ENCODE measurements at regions not wholly inside any gene's neighbourhood (a gene's known extent, or its start where the extent isn't known, plus 50 kb on each side); places are given as distances from the start of the nearest gene placed in this dataset.

DNA sequence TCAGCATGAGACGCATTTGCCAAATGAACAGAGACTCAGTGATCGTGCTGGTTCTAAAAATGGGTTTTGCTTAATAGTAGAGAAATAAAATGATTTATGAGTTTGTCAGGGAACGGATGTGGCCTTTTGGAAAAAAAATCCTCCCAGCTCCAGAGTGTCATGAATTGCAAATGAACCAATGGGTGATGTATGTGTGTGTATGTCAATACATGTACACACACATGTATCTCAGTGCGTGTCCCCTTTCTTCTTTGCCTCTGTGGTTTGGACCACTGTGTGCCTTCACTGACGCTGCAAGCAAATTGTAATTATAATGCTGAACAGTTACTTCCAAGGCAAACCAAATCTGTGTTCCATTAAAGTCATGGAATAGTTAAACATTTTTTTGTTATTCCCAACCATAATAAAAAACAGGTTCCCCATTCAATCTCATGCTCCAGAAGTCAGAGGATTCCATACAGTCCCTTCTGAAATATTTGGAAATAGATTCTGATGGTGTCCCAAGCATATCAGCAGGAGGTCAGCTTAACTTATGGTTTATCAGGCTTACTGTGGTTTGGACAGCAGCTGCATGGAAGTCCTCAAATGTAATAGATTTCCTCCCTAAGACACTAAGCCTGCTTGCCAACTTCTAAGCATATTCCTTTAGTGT lies 630.5 kb downstream of the ACTL7B start:
- TF ChIP-seq CTCF (IDR thresholded peaks at IDR 0.05; ENCODE audit: borderline replicate concordance, insufficient read depth, low read depth, low read length) = no peak

DNA sequence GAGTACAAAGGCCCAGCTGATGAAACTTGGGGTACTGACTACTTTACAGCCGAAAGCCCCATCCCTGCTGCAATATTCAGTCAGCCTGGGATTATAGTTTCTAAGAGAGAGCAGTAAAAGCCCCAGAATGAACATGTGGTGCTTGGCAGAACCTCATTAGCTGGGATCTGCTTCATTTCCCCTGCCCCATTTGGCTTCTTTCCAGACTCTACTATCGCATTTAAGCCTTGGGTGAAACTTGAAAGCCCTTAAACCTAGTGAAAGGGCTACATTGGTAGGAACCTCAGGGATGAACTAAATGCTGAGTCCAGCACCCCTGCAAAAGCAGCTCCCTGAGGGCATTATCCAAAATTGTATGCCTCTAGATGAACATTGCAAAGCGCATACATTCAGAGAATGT lies 631.1 kb downstream of the ACTL7B start:
- no peak for TF ChIP-seq CTCF (IDR thresholded peaks at IDR 0.05; ENCODE audit: borderline replicate concordance, insufficient read depth, low read depth, low read length)
- no peak overlapping the region for H3K4me3 ChIP-seq (ENCODE audit: low read depth, low read length)

More for the DNA sequence above, 630.5 kb downstream of the ACTL7B start:
- H3K4me3 ChIP-seq (ENCODE audit: low read depth, low read length) = no peak overlapping the region

DNA sequence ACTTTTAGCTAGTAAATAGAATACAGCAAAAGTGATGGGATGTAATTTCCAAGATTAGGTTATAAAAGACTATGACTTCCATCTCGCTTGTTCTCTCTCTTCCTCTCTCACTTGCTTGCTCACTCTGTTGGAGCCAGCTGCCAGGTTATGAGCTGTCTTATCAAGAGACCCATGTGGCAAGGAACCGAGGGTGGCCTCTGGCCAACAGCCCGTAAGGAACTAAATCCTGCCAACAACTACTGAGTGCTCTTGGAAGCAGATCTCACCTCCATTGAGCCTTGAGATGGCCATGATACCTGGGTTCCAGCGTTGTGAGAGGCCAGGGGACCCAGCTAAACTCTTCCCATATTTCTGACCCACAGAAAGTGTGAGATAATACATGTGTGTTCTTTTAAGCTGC lies 636.1 kb downstream of the ACTL7B start:
- H3K4me3 ChIP-seq (ENCODE audit: low read depth, low read length) = no peak overlapping the region
- TF ChIP-seq CTCF (IDR thresholded peaks at IDR 0.05; ENCODE audit: borderline replicate concordance, insufficient read depth, low read depth, low read length) = no peak

DNA sequence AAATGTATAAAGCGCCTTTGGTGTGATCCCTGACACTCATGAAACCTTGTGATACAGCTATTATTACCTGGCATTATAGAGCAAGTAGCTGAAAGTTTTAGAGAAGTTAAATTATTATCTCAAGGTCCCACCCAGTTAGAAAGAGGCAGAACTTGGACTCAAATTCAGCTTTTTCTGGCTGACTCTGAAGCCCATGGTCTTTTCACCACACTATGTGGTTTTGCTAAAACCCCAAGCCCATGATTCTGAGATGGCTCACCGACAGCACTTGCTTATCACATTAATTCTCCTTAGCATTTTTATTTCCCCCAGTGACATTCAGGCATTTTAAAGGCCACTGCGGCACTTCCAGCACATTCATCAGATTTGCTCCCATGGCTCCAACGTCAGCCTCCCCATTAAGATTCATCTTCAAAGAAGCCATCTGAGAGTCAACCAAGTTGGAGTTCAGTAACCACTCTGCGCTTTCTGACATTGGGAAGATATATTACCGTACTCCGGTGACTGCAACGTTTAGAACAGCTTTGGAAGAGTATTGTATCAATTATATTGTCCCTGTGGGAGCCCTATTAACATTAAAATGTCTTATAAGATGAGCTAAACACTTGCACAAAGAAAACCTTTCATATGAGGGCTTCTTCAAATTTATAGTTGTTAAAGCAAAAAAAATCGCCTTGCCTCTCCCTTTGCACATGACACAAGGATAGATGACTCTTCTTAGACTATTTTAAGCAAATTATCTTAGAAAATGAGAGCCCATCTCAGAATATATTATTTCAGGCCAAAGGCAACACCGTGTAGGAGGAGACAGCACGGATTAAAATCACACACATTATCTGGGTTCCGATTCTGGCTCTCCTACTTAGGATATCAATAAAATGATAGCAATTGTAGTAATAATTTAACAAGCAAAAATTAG lies 638.1 kb downstream of the ACTL7B start:
- no peak overlapping the region for H3K4me3 ChIP-seq (ENCODE audit: low read depth, low read length)
- TF ChIP-seq CTCF (IDR thresholded peaks at IDR 0.05; ENCODE audit: borderline replicate concordance, insufficient read depth, low read depth, low read length) = no peak

DNA sequence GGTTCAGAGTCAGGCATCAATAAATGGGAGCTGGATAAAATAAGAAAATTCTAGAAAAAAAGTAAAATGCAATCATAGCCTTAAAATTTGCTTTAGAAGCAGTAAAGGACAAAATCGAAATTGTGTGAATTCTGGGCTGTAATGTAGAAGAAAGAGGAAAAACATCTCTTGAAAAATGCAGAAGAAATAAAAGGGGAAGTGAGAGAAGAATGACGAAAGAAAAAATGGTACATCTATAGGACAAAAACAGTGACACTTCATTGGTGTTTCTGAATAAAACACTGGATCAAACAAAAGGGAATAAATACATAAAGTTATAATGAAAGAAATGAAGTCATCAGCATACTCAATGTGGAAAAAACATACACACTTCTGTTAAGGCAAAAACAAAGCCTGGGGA lies 642.3 kb downstream of the ACTL7B start:
- no peak for TF ChIP-seq CTCF (IDR thresholded peaks at IDR 0.05; ENCODE audit: borderline replicate concordance, insufficient read depth, low read depth, low read length)
- no peak overlapping the region for H3K4me3 ChIP-seq (ENCODE audit: low read depth, low read length)

DNA sequence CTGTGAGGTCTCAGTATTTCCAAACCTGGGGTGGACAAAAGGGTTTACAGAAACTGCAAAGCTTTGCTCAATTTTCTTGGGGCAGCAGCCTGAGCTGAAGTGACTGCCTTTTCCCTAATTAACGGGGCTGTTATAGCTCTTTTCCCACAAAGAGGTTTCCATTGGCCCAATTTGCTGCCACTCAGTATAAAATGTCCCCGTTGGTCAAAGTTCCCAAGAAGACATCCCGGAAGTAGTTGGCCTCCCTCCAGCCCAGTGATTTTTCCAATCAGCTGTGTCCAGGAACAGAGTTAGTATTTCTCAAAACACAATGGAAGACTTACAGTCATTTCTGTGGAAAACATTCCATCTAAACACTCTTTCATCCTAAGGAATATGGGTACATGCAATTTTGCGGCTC lies 643.6 kb downstream of the ACTL7B start:
- H3K4me3 ChIP-seq (ENCODE audit: low read depth, low read length) = no peak overlapping the region
- no peak for TF ChIP-seq CTCF (IDR thresholded peaks at IDR 0.05; ENCODE audit: borderline replicate concordance, insufficient read depth, low read depth, low read length)

All from GM12875 (cell line).